ENCODE measurements at regions not wholly inside any gene's neighbourhood (a gene's known extent, or its start where the extent isn't known, plus 50 kb on each side); places are given as distances from the start of the nearest gene placed in this dataset.

GRCh38 chr10:4197676-4198075 lies 412.7 kb upstream of the KLF6 start:
- TF ChIP-seq CTCF (IDR thresholded peaks at IDR 0.05) (no peak), POLR2A (IDR thresholded peaks at IDR 0.05) (no peak), POLR2AphosphoS5 (IDR thresholded peaks at IDR 0.05) (no peak)
